Activated T-helper 2 cell treated with anti-CD3 and anti-CD28 coated beads, Interferon-gamma antibody, Interleukin-2, Interleukin-4, amounts not matched to agents 10 μg/mL and 5 μg/mL and 100 μg/mL, durations not matched to agents 14 hours and 24 hours and 36 hours (primary cell): ENCODE measurements at regions not wholly inside any gene's neighbourhood (a gene's known extent, or its start where the extent isn't known, plus 50 kb on each side); places are given as distances from the start of the nearest gene placed in this dataset.

Experiments used
- DNase-seq: peaks from one replicate; pipeline ENCODE4 v3.0.0; 2021; ENCODE audit warnings: low spot score
- H3K27ac Mint-ChIP-seq: one replicate; pipeline ENCODE4 v1.8.0; 2021; ENCODE audit warnings: mixed read lengths
- H3K27me3 Mint-ChIP-seq: one replicate; pipeline ENCODE4 v1.8.0; 2021; ENCODE audit warnings: low read depth, mixed read lengths
- H3K36me3 Mint-ChIP-seq: one replicate; pipeline ENCODE4 v1.8.0; 2021; ENCODE audit warnings: low read depth, mixed read lengths
- H3K4me1 Mint-ChIP-seq: one replicate; pipeline ENCODE4 v1.8.0; 2021; ENCODE audit warnings: low read depth, mixed read lengths
- H3K4me3 Mint-ChIP-seq: one replicate; pipeline ENCODE4 v1.8.0; 2021; ENCODE audit warnings: low read depth, mild to moderate bottlenecking, moderate library complexity, mixed read lengths
- H3K9me3 Mint-ChIP-seq: one replicate; pipeline ENCODE4 v1.8.0; 2021; ENCODE audit warnings: mixed read lengths
- intact Hi-C: fragments of 100-400 bp; cut with micrococcal nuclease; formaldehyde crosslinking; loops from one replicate; pipeline ENCODE4 v1.15.1; 2023

- Mint-ChIP-seq H3K27ac (peak overlapping the region; percentile 90), H3K36me3 (peaks cover 24% of the 10 kb centered on the region), H3K27me3 (no peaks in the 10 kb centered on the region), H3K4me1 (peaks cover 64% of the 10 kb centered on the region), H3K9me3 (no peaks in the 10 kb centered on the region), H3K4me3 (no peak overlapping the region)
- intact Hi-C loops, result loop anchor here (2.0 kb wide), 2 partner anchors 24 to 246 kb away; no protein-coding TSS in a partner anchor
- no peak for DNase-seq
Observed at GRCh38 chr9:89738137-89738932, 133.5 kb downstream of the GADD45G start.

- peaks cover 24% of the 10 kb centered on the region for H3K36me3 Mint-ChIP-seq
- H3K27me3 Mint-ChIP-seq, result no peaks in the 10 kb centered on the region
- intact Hi-C loops, result loop anchor here (1.0 to 2.0 kb wide), 5 partner anchors 25 to 245 kb away; no protein-coding TSS in a partner anchor
- H3K4me1 Mint-ChIP-seq, result peaks cover 71% of the 10 kb centered on the region
- peak overlapping the region; percentile 49 for H3K4me3 Mint-ChIP-seq
- peak; percentile 39 for DNase-seq
- H3K9me3 Mint-ChIP-seq, result no peaks in the 10 kb centered on the region
- H3K27ac Mint-ChIP-seq, result peak overlapping the region; percentile 90
Observed at GRCh38 chr9:89739511-89739910, 134.7 kb downstream of the GADD45G start.

- H3K9me3 Mint-ChIP-seq, result no peaks in the 10 kb centered on the region
- H3K4me1 Mint-ChIP-seq, result peaks cover 74% of the 10 kb centered on the region
- intact Hi-C loops, result loop anchor here (1.0 to 10.0 kb wide), 7 partner anchors 25 to 362 kb away; no protein-coding TSS in a partner anchor
- H3K36me3 Mint-ChIP-seq, result peaks cover 24% of the 10 kb centered on the region
- no peaks in the 10 kb centered on the region for H3K27me3 Mint-ChIP-seq
- H3K27ac Mint-ChIP-seq, result peak overlapping the region; percentile 90
- H3K4me3 Mint-ChIP-seq, result peak overlapping the region; percentile 49
- DNase-seq, result no peak
Observed at GRCh38 chr9:89739916-89740315, 135.1 kb downstream of the GADD45G start.

- intact Hi-C loops, result loop anchor here (5.0 to 10.0 kb wide), 2 partner anchors 276 to 362 kb away; no protein-coding TSS in a partner anchor
- Mint-ChIP-seq H3K4me1 (peaks cover 78% of the 10 kb centered on the region), H3K27me3 (no peaks in the 10 kb centered on the region), H3K36me3 (peaks cover 28% of the 10 kb centered on the region), H3K9me3 (no peaks in the 10 kb centered on the region), H3K27ac (peak overlapping the region; percentile 90), H3K4me3 (peak overlapping the region; percentile 51)
- peak; percentile 44 for DNase-seq
Observed at GRCh38 chr9:89740722-89741121, 135.9 kb downstream of the GADD45G start.

- DNase-seq, result no peak
- intact Hi-C loops, result loop anchor here (1.0 to 10.0 kb wide), 4 partner anchors 41 to 360 kb away; no protein-coding TSS in a partner anchor
- no peaks in the 10 kb centered on the region for H3K27me3 Mint-ChIP-seq
- no peaks in the 10 kb centered on the region for H3K9me3 Mint-ChIP-seq
- H3K36me3 Mint-ChIP-seq, result peaks cover 32% of the 10 kb centered on the region
- H3K27ac Mint-ChIP-seq, result peak overlapping the region; percentile 97
- no peak overlapping the region for H3K4me3 Mint-ChIP-seq
- peaks cover 76% of the 10 kb centered on the region for H3K4me1 Mint-ChIP-seq
Observed at GRCh38 chr9:89742660-89743059, 137.8 kb downstream of the GADD45G start.

GRCh38 chr9:89743216-89743572 lies 138.4 kb downstream of the GADD45G start:
- DNase-seq, result peak; percentile 50
- Mint-ChIP-seq H3K27me3 (no peaks in the 10 kb centered on the region), H3K27ac (peak overlapping the region; percentile 97), H3K36me3 (peaks cover 28% of the 10 kb centered on the region), H3K4me1 (peaks cover 76% of the 10 kb centered on the region), H3K4me3 (peak overlapping the region; percentile 6), H3K9me3 (no peaks in the 10 kb centered on the region)
- intact Hi-C loops, result loop anchor here (1.0 to 10.0 kb wide), 4 partner anchors 42 to 359 kb away; no protein-coding TSS in a partner anchor

GRCh38 chr9:89743573-89744254 lies 138.9 kb downstream of the GADD45G start:
- no peaks in the 10 kb centered on the region for H3K27me3 Mint-ChIP-seq
- intact Hi-C loops, result loop anchor here (1.0 to 10.0 kb wide), 4 partner anchors 42 to 359 kb away; no protein-coding TSS in a partner anchor
- peak; percentile 73 for DNase-seq
- no peaks in the 10 kb centered on the region for H3K9me3 Mint-ChIP-seq
- H3K36me3 Mint-ChIP-seq, result peaks cover 23% of the 10 kb centered on the region
- H3K27ac Mint-ChIP-seq, result peak overlapping the region; percentile 97
- H3K4me1 Mint-ChIP-seq, result peaks cover 76% of the 10 kb centered on the region
- peak overlapping the region; percentile 6 for H3K4me3 Mint-ChIP-seq

- no peak for DNase-seq
- peak overlapping the region; percentile 97 for H3K27ac Mint-ChIP-seq
- H3K9me3 Mint-ChIP-seq, result no peaks in the 10 kb centered on the region
- H3K4me1 Mint-ChIP-seq, result peaks cover 75% of the 10 kb centered on the region
- H3K4me3 Mint-ChIP-seq, result peak overlapping the region; percentile 57
- H3K36me3 Mint-ChIP-seq, result peaks cover 18% of the 10 kb centered on the region
- intact Hi-C loops, result loop anchor here (5.0 to 10.0 kb wide), 2 partner anchors 279 to 358 kb away; no protein-coding TSS in a partner anchor
- no peaks in the 10 kb centered on the region for H3K27me3 Mint-ChIP-seq
Observed at GRCh38 chr9:89744255-89744648, 139.4 kb downstream of the GADD45G start.

- Mint-ChIP-seq H3K9me3 (no peaks in the 10 kb centered on the region), H3K27ac (peak overlapping the region; percentile 97), H3K4me3 (peak overlapping the region; percentile 57), H3K36me3 (peaks cover 16% of the 10 kb centered on the region), H3K4me1 (peaks cover 74% of the 10 kb centered on the region), H3K27me3 (no peaks in the 10 kb centered on the region)
- intact Hi-C loops, result loop anchor here (5.0 to 10.0 kb wide), 2 partner anchors 280 to 358 kb away; no protein-coding TSS in a partner anchor
- DNase-seq, result no peak
Observed at GRCh38 chr9:89744730-89745129, 139.9 kb downstream of the GADD45G start.

GRCh38 chr9:89745601-89746376 lies 141.0 kb downstream of the GADD45G start:
- no peaks in the 10 kb centered on the region for H3K9me3 Mint-ChIP-seq
- H3K36me3 Mint-ChIP-seq, result peaks cover 15% of the 10 kb centered on the region
- no peak overlapping the region for H3K4me3 Mint-ChIP-seq
- H3K27me3 Mint-ChIP-seq, result no peaks in the 10 kb centered on the region
- H3K4me1 Mint-ChIP-seq, result peaks cover 64% of the 10 kb centered on the region
- intact Hi-C loops, result loop anchor here (10.0 kb wide), 1 partner anchor 281 kb away; no protein-coding TSS in a partner anchor
- H3K27ac Mint-ChIP-seq, result peak overlapping the region; percentile 3
- DNase-seq, result no peak

- Mint-ChIP-seq H3K27ac (peak overlapping the region; percentile 6), H3K4me1 (peaks cover 58% of the 10 kb centered on the region), H3K36me3 (peaks cover 15% of the 10 kb centered on the region), H3K27me3 (no peaks in the 10 kb centered on the region), H3K9me3 (no peaks in the 10 kb centered on the region), H3K4me3 (no peak overlapping the region)
- no peak for DNase-seq
- intact Hi-C loops, result loop anchor here (10.0 kb wide), 1 partner anchor 282 kb away; no protein-coding TSS in a partner anchor
Observed at GRCh38 chr9:89746385-89747116, 141.7 kb downstream of the GADD45G start.
